ENCODE measurements at regions not wholly inside any gene's neighbourhood (a gene's known extent, or its start where the extent isn't known, plus 50 kb on each side); places are given as distances from the start of the nearest gene placed in this dataset.

DNA sequence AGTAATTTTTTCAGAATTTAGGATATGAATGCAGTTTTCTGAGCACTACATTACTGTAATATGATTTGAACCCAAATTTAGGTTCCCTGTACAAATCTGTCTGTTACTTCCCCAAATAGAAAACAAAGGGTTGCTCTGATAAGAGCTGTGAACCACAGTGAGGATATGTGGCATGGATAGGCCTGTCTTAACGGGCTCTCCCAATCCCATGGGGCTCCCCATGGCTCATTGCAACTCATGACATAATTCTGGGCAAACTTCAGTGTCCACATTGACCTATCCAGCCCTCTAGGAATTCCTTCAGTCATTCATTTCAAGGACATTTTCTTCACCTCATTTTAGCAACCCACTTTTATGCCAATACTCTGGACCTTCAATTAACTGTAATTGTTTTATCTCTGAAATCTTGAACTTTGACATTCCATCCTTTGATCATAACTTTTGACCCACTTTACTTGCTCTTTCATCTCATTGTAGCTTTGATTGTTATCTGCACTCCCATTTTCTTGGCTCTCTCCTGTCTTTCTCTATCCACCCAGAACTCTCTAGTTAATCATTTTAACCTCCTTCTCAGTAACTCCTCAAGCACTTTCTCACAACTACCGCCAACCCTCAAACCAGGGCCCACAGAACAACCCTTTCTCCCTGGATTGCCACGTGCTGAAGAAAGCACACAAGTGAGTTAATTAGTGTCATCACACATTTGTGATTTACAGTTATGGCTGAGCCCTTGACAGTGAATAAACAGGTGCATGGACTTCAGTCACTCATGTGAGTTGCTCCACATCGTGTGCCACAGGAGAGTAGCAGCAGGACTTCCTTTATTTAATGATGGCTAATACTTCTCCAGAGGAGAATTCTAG is 94.9 kb upstream of the AADACL2 start:
- ChIA-PET CTCF (no interaction called here), POLR2A (no interaction called here)
- Mint-ChIP-seq H3K4me3 (no peak overlapping the region), H3K4me1 (no peaks in the 10 kb centered on the region), H3K27ac (no peak overlapping the region), H3K9me3 (ENCODE audit: insufficient read depth) (no peaks in the 10 kb centered on the region), H3K27me3 (no peaks in the 10 kb centered on the region)
- Histone ChIP-seq H3K4me2 (replicated peaks; ENCODE audit: low read depth, low read length, poor library complexity, severe bottlenecking) (no peak overlapping the region), H3K36me3 (replicated peaks in 1 of 2; ENCODE audit: control extremely low read depth in 1 of 2, control insufficient read depth in 1 of 2, extremely low read depth in 1 of 2, insufficient read depth in 2 of 2, low read length in 1 of 2) (no peaks in the 10 kb centered on the region), H3K9ac (ENCODE audit: low read length) (no peak overlapping the region), H3K9me3 (ENCODE audit: control extremely low read depth in 1 of 3, control insufficient read depth in 2 of 3, insufficient read depth in 1 of 3, low read length in 2 of 3) (no peaks in the 10 kb centered on the region), H3K4me1 (ENCODE audit: control insufficient read depth in 2 of 2, insufficient read depth in 2 of 2, low read length in 2 of 2) (no peaks in the 10 kb centered on the region), H4K20me1 (ENCODE audit: control insufficient read depth, insufficient read depth, low read length, poor library complexity, severe bottlenecking) (no peaks in the 10 kb centered on the region), H3K79me2 (ENCODE audit: control insufficient read depth, insufficient read depth, low read length) (no peaks in the 10 kb centered on the region), H3K27ac (ENCODE audit: low read length in 2 of 2) (no peak overlapping the region), H2AFZ (ENCODE audit: insufficient read depth, low read depth, low read length, poor library complexity, severe bottlenecking) (no peak overlapping the region), H3K27me3 (replicated peaks in 1 of 4; ENCODE audit: control extremely low read depth in 1 of 4, control insufficient read depth in 3 of 4, insufficient read depth in 4 of 4, low read length in 3 of 4) (no peaks in the 10 kb centered on the region), H3K4me3 (ENCODE audit: control extremely low read depth in 1 of 5, extremely low read depth in 1 of 5, insufficient read depth in 1 of 5, low read depth in 2 of 5, low read length in 4 of 5) (no peak overlapping the region)
- intact Hi-C loops (cut with micrococcal nuclease), result no loop called here
- DNase-seq (no peak), ATAC-seq (ENCODE audit: low read depth) (no peak)
- 50% methylated on average over 2 of the region's 4 CpGs for WGBS (ENCODE audit: insufficient coverage)
- TF ChIP-seq CTCF (IDR thresholded peaks at IDR 0.05), result no peak

GRCh38 chr3:151635905-151636304 is 97.8 kb upstream of the AADACL2 start:
- Histone ChIP-seq H3K9ac (ENCODE audit: low read length) (no peak overlapping the region), H4K20me1 (ENCODE audit: control insufficient read depth, insufficient read depth, low read length, poor library complexity, severe bottlenecking) (no peaks in the 10 kb centered on the region), H3K4me3 (ENCODE audit: control extremely low read depth in 1 of 5, extremely low read depth in 1 of 5, insufficient read depth in 1 of 5, low read depth in 2 of 5, low read length in 4 of 5) (no peak overlapping the region), H3K4me1 (ENCODE audit: control insufficient read depth in 2 of 2, insufficient read depth in 2 of 2, low read length in 2 of 2) (no peaks in the 10 kb centered on the region), H3K27ac (ENCODE audit: low read length in 2 of 2) (no peak overlapping the region), H3K9me3 (ENCODE audit: control extremely low read depth in 1 of 3, control insufficient read depth in 2 of 3, insufficient read depth in 1 of 3, low read length in 2 of 3) (no peaks in the 10 kb centered on the region), H3K4me2 (replicated peaks; ENCODE audit: low read depth, low read length, poor library complexity, severe bottlenecking) (no peak overlapping the region), H3K79me2 (ENCODE audit: control insufficient read depth, insufficient read depth, low read length) (no peaks in the 10 kb centered on the region), H3K36me3 (replicated peaks in 1 of 2; ENCODE audit: control extremely low read depth in 1 of 2, control insufficient read depth in 1 of 2, extremely low read depth in 1 of 2, insufficient read depth in 2 of 2, low read length in 1 of 2) (no peaks in the 10 kb centered on the region), H3K27me3 (replicated peaks in 1 of 4; ENCODE audit: control extremely low read depth in 1 of 4, control insufficient read depth in 3 of 4, insufficient read depth in 4 of 4, low read length in 3 of 4) (no peaks in the 10 kb centered on the region), H2AFZ (ENCODE audit: insufficient read depth, low read depth, low read length, poor library complexity, severe bottlenecking) (no peak overlapping the region)
- Mint-ChIP-seq H3K9me3 (ENCODE audit: insufficient read depth) (no peaks in the 10 kb centered on the region), H3K27ac (no peak overlapping the region), H3K4me1 (no peaks in the 10 kb centered on the region), H3K4me3 (no peak overlapping the region), H3K27me3 (no peaks in the 10 kb centered on the region)
- TF ChIP-seq CTCF (IDR thresholded peaks at IDR 0.05), result no peak
- TF ChIP-seq EZH2 (IDR thresholded peaks at IDR 0.05; ENCODE audit: borderline replicate concordance, insufficient read depth, low read depth, low read length, poor library complexity, severe bottlenecking), result no peak
- ATAC-seq (ENCODE audit: low read depth) (no peak), DNase-seq (no peak)
- POLR2A ChIA-PET, result no interaction called here
- 84% methylated on average over 2 of the region's 3 CpGs for WGBS (ENCODE audit: insufficient coverage)
- intact Hi-C loops (cut with micrococcal nuclease), result no loop called here
- CTCF ChIA-PET, result no interaction called here
